ENCODE measurements at regions not wholly inside any gene's neighbourhood (a gene's known extent, or its start where the extent isn't known, plus 50 kb on each side); places are given as distances from the start of the nearest gene placed in this dataset.
A peak's percentile ranks its signal among the peaks of the same experiment; 100 is the strongest.
"Not testable (repeated sequence)": the region's sequence is repeated elsewhere in the genome, so short reads cannot be mapped to it uniquely, and the experiment has no call there.

- TF ChIP-seq CTCF (IDR thresholded peaks at IDR 0.05; ENCODE audit: insufficient read depth, low read depth, low read length, missing control alignments): no peak
- DNase-seq (ENCODE audit: low read depth): no peak
- no peak overlapping the region for H3K4me3 ChIP-seq (ENCODE audit: low read length)
Observed at GRCh38 chr20:51172558-51173428, 149.9 kb upstream of the KCNG1 start.

- TF ChIP-seq CTCF (IDR thresholded peaks at IDR 0.05; ENCODE audit: insufficient read depth, low read depth, low read length, missing control alignments): no peak
- peak; percentile 83 for DNase-seq (ENCODE audit: low read depth)
- H3K4me3 ChIP-seq (ENCODE audit: low read length): no peak overlapping the region
Observed at GRCh38 chr20:51171141-51171540, 148.2 kb upstream of the KCNG1 start.

GRCh38 chr20:51169813-51170212, 146.9 kb upstream of the KCNG1 start:
- H3K4me3 ChIP-seq (ENCODE audit: low read length): no peak overlapping the region
- no peak for DNase-seq (ENCODE audit: low read depth)
- TF ChIP-seq CTCF (IDR thresholded peaks at IDR 0.05; ENCODE audit: insufficient read depth, low read depth, low read length, missing control alignments): no peak

GRCh38 chr20:51167911-51168310, 145.0 kb upstream of the KCNG1 start:
- not testable (repeated sequence) for DNase-seq (ENCODE audit: low read depth)

GRCh38 chr20:51166489-51166888, 143.6 kb upstream of the KCNG1 start:
- TF ChIP-seq CTCF (IDR thresholded peaks at IDR 0.05; ENCODE audit: insufficient read depth, low read depth, low read length, missing control alignments): no peak
- DNase-seq (ENCODE audit: low read depth): no peak
- H3K4me3 ChIP-seq (ENCODE audit: low read length): no peak overlapping the region

More at GRCh38 chr20:51167911-51168310, 145.0 kb upstream of the KCNG1 start:
- not testable (repeated sequence) for H3K4me3 ChIP-seq (ENCODE audit: low read length)

GRCh38 chr20:51165131-51165530, 142.2 kb upstream of the KCNG1 start:
- no peak for DNase-seq (ENCODE audit: low read depth)
- H3K4me3 ChIP-seq (ENCODE audit: low read length): no peak overlapping the region
- TF ChIP-seq CTCF (IDR thresholded peaks at IDR 0.05; ENCODE audit: insufficient read depth, low read depth, low read length, missing control alignments): no peak

- no peak overlapping the region for H3K4me3 ChIP-seq (ENCODE audit: low read length)
- no peak for DNase-seq (ENCODE audit: low read depth)
- no peak for TF ChIP-seq CTCF (IDR thresholded peaks at IDR 0.05; ENCODE audit: insufficient read depth, low read depth, low read length, missing control alignments)
Observed at GRCh38 chr20:51164731-51165130, 141.8 kb upstream of the KCNG1 start.

Data from epithelial cell of esophagus (primary cell).